Trophoblast cell (in vitro differentiated cells and primary cell): ENCODE measurements at regions not wholly inside any gene's neighbourhood (a gene's known extent, or its start where the extent isn't known, plus 50 kb on each side); places are given as distances from the start of the nearest gene placed in this dataset.

ENCODE experiments used
- DNase-seq, 2 donors: peaks; one replicate each; pipeline ENCODE4 v3.0.0-alpha.2; 2016
- H2AFZ ChIP-seq: 2 replicates; pipeline ENCODE4 v1.6.1; 2013; ENCODE audit warnings: low read length, moderate library complexity, mild to moderate bottlenecking; ENCODE audit not compliant: insufficient read depth, poor library complexity
- H2AK5ac ChIP-seq: 2 replicates; pipeline ENCODE4 v1.6.1; 2013; ENCODE audit warnings: mild to moderate bottlenecking, low read length
- H2BK120ac ChIP-seq: 2 replicates; pipeline ENCODE4 v1.6.1; 2013; ENCODE audit warnings: low read length, mild to moderate bottlenecking, moderate library complexity; ENCODE audit not compliant: insufficient read depth, poor library complexity
- H2BK12ac ChIP-seq: 2 replicates; pipeline ENCODE4 v1.6.1; 2013; ENCODE audit warnings: mild to moderate bottlenecking, low read length, moderate library complexity
- H2BK5ac ChIP-seq: 2 replicates; pipeline ENCODE4 v1.6.1; 2013; ENCODE audit warnings: low read length, low read depth, moderate library complexity, mild to moderate bottlenecking; ENCODE audit not compliant: poor library complexity
- H3K14ac ChIP-seq: 2 replicates; pipeline ENCODE4 v1.6.1; 2013; ENCODE audit warnings: mild to moderate bottlenecking, low read length
- H3K18ac ChIP-seq: 2 replicates; pipeline ENCODE4 v1.6.1; 2013; ENCODE audit warnings: mild to moderate bottlenecking, low read length
- H3K23ac ChIP-seq: 2 replicates; pipeline ENCODE4 v1.6.1; 2013; ENCODE audit warnings: low read length
- H3K27ac ChIP-seq: 2 replicates; pipeline ENCODE4 v1.5.1; 2013; ENCODE audit warnings: low read depth, mild to moderate bottlenecking, inconsistent platforms, low read length, moderate library complexity
- H3K27me3 ChIP-seq: 2 replicates; pipeline ENCODE4 v1.6.1; 2013; ENCODE audit warnings: inconsistent platforms, mild to moderate bottlenecking, low read length, moderate library complexity; ENCODE audit not compliant: insufficient read depth
- H3K36me3 ChIP-seq, 2 experiments: 1 replicate in 1 of 2; 2 replicates in 1 of 2; pipeline ENCODE4 v1.6.1; 2013; ENCODE audit warnings: low read length in 2 of 2, mild to moderate bottlenecking in 2 of 2, moderate library complexity in 1 of 2; ENCODE audit not compliant: insufficient read depth in 2 of 2, control insufficient read depth in 1 of 2
- H3K4ac ChIP-seq: 2 replicates; pipeline ENCODE4 v1.6.1; 2013; ENCODE audit warnings: low read depth, mild to moderate bottlenecking, low read length, moderate library complexity
- H3K4me1 ChIP-seq, 2 experiments: 1 replicate in 1 of 2; 2 replicates in 1 of 2; pipeline ENCODE4 v1.6.1; 2013; ENCODE audit warnings: low read length in 2 of 2, mild to moderate bottlenecking in 2 of 2, moderate library complexity in 1 of 2; ENCODE audit not compliant: insufficient read depth in 2 of 2, control insufficient read depth in 1 of 2
- H3K4me2 ChIP-seq: 2 replicates; pipeline ENCODE4 v1.6.1; 2013; ENCODE audit warnings: inconsistent platforms, mild to moderate bottlenecking, low read length, moderate library complexity
- H3K4me3 ChIP-seq: 2 replicates; pipeline ENCODE4 v1.5.1; 2013; ENCODE audit warnings: mild to moderate bottlenecking, low read depth, low read length, inconsistent platforms
- H3K79me1 ChIP-seq: one replicate; pipeline ENCODE4 v1.6.1; 2013; ENCODE audit warnings: low read length
- H3K79me2 ChIP-seq: 2 replicates; pipeline ENCODE4 v1.6.1; 2013; ENCODE audit warnings: low read length, mild to moderate bottlenecking; ENCODE audit not compliant: control insufficient read depth, insufficient read depth, poor library complexity
- H3K9ac ChIP-seq: 2 replicates; pipeline ENCODE4 v1.6.1; 2013; ENCODE audit warnings: mild to moderate bottlenecking, low read length
- H3K9me3 ChIP-seq: 2 replicates; pipeline ENCODE4 v1.6.1; 2013; ENCODE audit warnings: low read depth, mild to moderate bottlenecking, control low read depth, inconsistent platforms, low read length; ENCODE audit not compliant: insufficient read depth
- H4K12ac ChIP-seq: 2 replicates; pipeline ENCODE4 v1.6.1; 2013; ENCODE audit warnings: low read depth, mild to moderate bottlenecking, low read length, moderate library complexity
- H4K8ac ChIP-seq: 2 replicates; pipeline ENCODE4 v1.6.1; 2013; ENCODE audit warnings: low read depth, mild to moderate bottlenecking, low read length, moderate library complexity
- H4K91ac ChIP-seq: one replicate; pipeline ENCODE4 v1.6.1; 2013; ENCODE audit warnings: low read depth, mild to moderate bottlenecking, low read length, moderate library complexity
- WGBS: extraction: QIAGEN DNeasy Blood & Tissue Kit; methylation state at CpG from one replicate; pipeline ENCODE4 v1.1.7; 2013; ENCODE audit warnings: missing lambda C conversion rate; ENCODE audit not compliant: insufficient read length, insufficient coverage; ENCODE audit errors: extremely low coverage; 5-methylcytosine and 5-hydroxymethylcytosine counted together

- H3K4me2 ChIP-seq, result no peak overlapping the region
- H4K12ac ChIP-seq, result no peak overlapping the region
- no peak overlapping the region for H2AK5ac ChIP-seq
- H3K18ac ChIP-seq, result no peak overlapping the region
- no peak overlapping the region for H4K91ac ChIP-seq
- no peak overlapping the region for H3K4ac ChIP-seq
- H3K27ac ChIP-seq, result no peak overlapping the region
- H2BK12ac ChIP-seq, result no peak overlapping the region
- no peak overlapping the region for H3K4me3 ChIP-seq
- no peaks in the 10 kb centered on the region for H3K9me3 ChIP-seq
- no peak overlapping the region for H2AFZ ChIP-seq
- H3K79me2 ChIP-seq, result no peaks in the 10 kb centered on the region
- WGBS, result no CpG with 5 or more reads among the region's 2 CpGs
- no peaks in the 10 kb centered on the region for H3K27me3 ChIP-seq
- no peak overlapping the region for H3K9ac ChIP-seq
- H2BK5ac ChIP-seq, result no peak overlapping the region
- no peak overlapping the region for H3K23ac ChIP-seq
- H3K14ac ChIP-seq, result no peak overlapping the region
- H2BK120ac ChIP-seq, result no peak overlapping the region
- no peak overlapping the region for H4K8ac ChIP-seq
- no peaks in the 10 kb centered on the region for H3K79me1 ChIP-seq
- no peaks in the 10 kb centered on the region for H3K36me3 ChIP-seq
- no peaks in the 10 kb centered on the region for H3K4me1 ChIP-seq
- DNase-seq, result no peak
Measured at GRCh38 chr7:89998554-89998953, 155.7 kb upstream of the STEAP1 start.

GRCh38 chr7:90005836-90006235 lies 148.4 kb upstream of the STEAP1 start:
- Histone ChIP-seq H2AFZ (no peak overlapping the region), H3K18ac (no peak overlapping the region), H3K79me2 (no peaks in the 10 kb centered on the region), H3K4me3 (no peak overlapping the region), H3K27me3 (no peaks in the 10 kb centered on the region), H3K4me2 (no peak overlapping the region), H3K4ac (no peak overlapping the region), H3K79me1 (no peaks in the 10 kb centered on the region), H3K14ac (no peak overlapping the region), H2BK5ac (no peak overlapping the region), H3K23ac (no peak overlapping the region), H2AK5ac (no peak overlapping the region), H4K12ac (no peak overlapping the region), H2BK12ac (no peak overlapping the region), H4K91ac (no peak overlapping the region), H2BK120ac (no peak overlapping the region), H3K9ac (no peak overlapping the region), H3K4me1 (no peaks in the 10 kb centered on the region), H3K27ac (no peak overlapping the region), H3K36me3 (no peaks in the 10 kb centered on the region), H3K9me3 (no peaks in the 10 kb centered on the region), H4K8ac (no peak overlapping the region)
- no CpG with 5 or more reads among the region's 2 CpGs for WGBS
- no peak for DNase-seq

GRCh38 chr7:90007001-90007654 lies 147.1 kb upstream of the STEAP1 start:
- Histone ChIP-seq H3K27me3 (no peaks in the 10 kb centered on the region), H4K91ac (no peak overlapping the region), H3K14ac (no peak overlapping the region), H2AFZ (no peak overlapping the region), H3K4me2 (no peak overlapping the region), H3K79me1 (no peaks in the 10 kb centered on the region), H3K23ac (no peak overlapping the region), H2BK12ac (no peak overlapping the region), H3K18ac (no peak overlapping the region), H3K36me3 (no peaks in the 10 kb centered on the region), H4K12ac (no peak overlapping the region), H3K4me1 (no peaks in the 10 kb centered on the region), H3K4me3 (no peak overlapping the region), H3K4ac (no peak overlapping the region), H3K9me3 (no peaks in the 10 kb centered on the region), H2BK120ac (no peak overlapping the region), H3K9ac (no peak overlapping the region), H3K27ac (no peak overlapping the region), H2AK5ac (no peak overlapping the region), H3K79me2 (no peaks in the 10 kb centered on the region), H2BK5ac (no peak overlapping the region), H4K8ac (no peak overlapping the region)
- no peak for DNase-seq
- WGBS, result no CpG with 5 or more reads among the region's 3 CpGs

- H2AFZ ChIP-seq, result no peak overlapping the region
- no peak overlapping the region for H4K8ac ChIP-seq
- H4K12ac ChIP-seq, result no peak overlapping the region
- no peak overlapping the region for H2BK5ac ChIP-seq
- no peaks in the 10 kb centered on the region for H3K79me1 ChIP-seq
- H3K4me1 ChIP-seq, result no peaks in the 10 kb centered on the region
- H3K4me3 ChIP-seq, result no peak overlapping the region
- H3K27ac ChIP-seq, result no peak overlapping the region
- no peak overlapping the region for H2BK12ac ChIP-seq
- H3K36me3 ChIP-seq, result no peaks in the 10 kb centered on the region
- no peak for DNase-seq
- H3K14ac ChIP-seq, result no peak overlapping the region
- H3K4ac ChIP-seq, result no peak overlapping the region
- WGBS, result no CpG with 5 or more reads among the region's 3 CpGs
- no peaks in the 10 kb centered on the region for H3K79me2 ChIP-seq
- H3K4me2 ChIP-seq, result no peak overlapping the region
- no peak overlapping the region for H3K9ac ChIP-seq
- H2AK5ac ChIP-seq, result no peak overlapping the region
- H3K27me3 ChIP-seq, result no peaks in the 10 kb centered on the region
- H4K91ac ChIP-seq, result no peak overlapping the region
- H3K9me3 ChIP-seq, result no peaks in the 10 kb centered on the region
- no peak overlapping the region for H2BK120ac ChIP-seq
- H3K23ac ChIP-seq, result no peak overlapping the region
- no peak overlapping the region for H3K18ac ChIP-seq
Measured at GRCh38 chr7:90007831-90008230, 146.4 kb upstream of the STEAP1 start.
